HCT116 (cell line): ENCODE measurements at regions not wholly inside any gene's neighbourhood (a gene's known extent, or its start where the extent isn't known, plus 50 kb on each side); places are given as distances from the start of the nearest gene placed in this dataset.

Experiments used
- EGR1 ChIP-seq: IDR thresholded peaks from 2 replicates; pipeline ENCODE4 v1.6.1; 2012; ENCODE audit warnings: low read depth
- EZH2 ChIP-seq: fragments of 200-600 bp; sonication (generic); IDR thresholded peaks from 2 replicates; pipeline ENCODE4 v1.6.1; 2017; ENCODE audit warnings: antibody characterized with exemption, mixed run types
- TCF7L2 ChIP-seq: IDR thresholded peaks from 2 replicates; pipeline ENCODE4 v1.7.0; 2011; ENCODE audit warnings: borderline replicate concordance, inconsistent platforms; ENCODE audit not compliant: insufficient read depth, insufficient read length; ENCODE audit errors: extremely low read depth
- YY1 ChIP-seq: IDR thresholded peaks from 2 replicates; pipeline ENCODE4 v1.6.1; 2011; ENCODE audit warnings: low read length, low read depth, moderate library complexity, mild to moderate bottlenecking; ENCODE audit not compliant: insufficient replicate concordance; ENCODE audit errors: extremely low read depth
- TF ChIP-seq, protein P1 (sequence below), 3 experiments: fragments of 200-600 bp in 1 of 3; sonication (generic) in 1 of 3; IDR thresholded peaks in 2 of 3; conservative IDR thresholded peaks in 1 of 3; 2 replicates each; pipeline ENCODE4 v1.5.1; 2012 to 2017; ENCODE audit warnings: low read depth in 2 of 3, low read length in 2 of 3, antibody characterized with exemption in 1 of 3, borderline replicate concordance in 1 of 3, control low read depth in 1 of 3, mild to moderate bottlenecking in 1 of 3, mixed read lengths in 1 of 3, mixed run types in 1 of 3, moderate library complexity in 1 of 3; ENCODE audit not compliant: insufficient read depth in 1 of 3

DNA sequence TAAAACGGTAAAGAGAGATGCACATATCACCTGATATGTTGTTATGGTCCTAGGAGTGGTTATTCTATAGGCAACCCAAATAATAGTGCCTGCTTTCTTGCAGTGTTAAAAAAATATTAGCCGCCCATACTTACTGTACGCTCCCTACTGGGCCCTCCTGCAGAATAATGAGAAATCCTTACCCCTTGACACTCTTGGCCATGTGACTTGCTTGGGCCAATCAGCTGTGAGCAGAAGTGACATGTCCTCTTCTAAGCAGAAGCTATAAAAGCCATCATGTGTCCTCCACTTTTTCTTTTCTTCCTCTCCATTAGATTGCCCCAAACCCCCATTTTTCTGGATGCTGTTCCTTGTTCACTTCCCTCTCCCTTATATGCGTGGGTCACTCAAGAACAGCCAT is 90.5 kb upstream of the SPRED2 start:
- TF ChIP-seq, protein P1, sequence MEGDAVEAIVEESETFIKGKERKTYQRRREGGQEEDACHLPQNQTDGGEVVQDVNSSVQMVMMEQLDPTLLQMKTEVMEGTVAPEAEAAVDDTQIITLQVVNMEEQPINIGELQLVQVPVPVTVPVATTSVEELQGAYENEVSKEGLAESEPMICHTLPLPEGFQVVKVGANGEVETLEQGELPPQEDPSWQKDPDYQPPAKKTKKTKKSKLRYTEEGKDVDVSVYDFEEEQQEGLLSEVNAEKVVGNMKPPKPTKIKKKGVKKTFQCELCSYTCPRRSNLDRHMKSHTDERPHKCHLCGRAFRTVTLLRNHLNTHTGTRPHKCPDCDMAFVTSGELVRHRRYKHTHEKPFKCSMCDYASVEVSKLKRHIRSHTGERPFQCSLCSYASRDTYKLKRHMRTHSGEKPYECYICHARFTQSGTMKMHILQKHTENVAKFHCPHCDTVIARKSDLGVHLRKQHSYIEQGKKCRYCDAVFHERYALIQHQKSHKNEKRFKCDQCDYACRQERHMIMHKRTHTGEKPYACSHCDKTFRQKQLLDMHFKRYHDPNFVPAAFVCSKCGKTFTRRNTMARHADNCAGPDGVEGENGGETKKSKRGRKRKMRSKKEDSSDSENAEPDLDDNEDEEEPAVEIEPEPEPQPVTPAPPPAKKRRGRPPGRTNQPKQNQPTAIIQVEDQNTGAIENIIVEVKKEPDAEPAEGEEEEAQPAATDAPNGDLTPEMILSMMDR (IDR thresholded peaks at IDR 0.05 in 2 of 3, conservative IDR thresholded peaks at IDR 0.05 in 1 of 3; ENCODE audit: borderline replicate concordance in 1 of 3, insufficient read depth in 1 of 3, low read depth in 2 of 3, low read length in 2 of 3): no peak
- no peak for TF ChIP-seq EZH2
- TF ChIP-seq YY1: no peak
- TF ChIP-seq TCF7L2: no peak
- no peak for TF ChIP-seq EGR1
